DND-41 (cell line): ENCODE measurements at regions not wholly inside any gene's neighbourhood (a gene's known extent, or its start where the extent isn't known, plus 50 kb on each side); places are given as distances from the start of the nearest gene placed in this dataset.

Experiments
- CTCF ChIP-seq: IDR thresholded peaks from 2 replicates; pipeline ENCODE4 v1.5.1; 2012; ENCODE audit warnings: borderline replicate concordance, low read length, moderate library complexity, mild to moderate bottlenecking; ENCODE audit not compliant: poor library complexity, severe bottlenecking; ENCODE audit errors: extremely low read depth
- EZH2 ChIP-seq: IDR thresholded peaks from 3 replicates; pipeline ENCODE4 v1.6.1; 2012; ENCODE audit warnings: borderline replicate concordance, low read depth, mild to moderate bottlenecking, moderate library complexity, low read length, inconsistent platforms; ENCODE audit not compliant: severe bottlenecking

GRCh38 chr16:25570131-25570530 lies 121.6 kb upstream of the HS3ST4 start:
- TF ChIP-seq CTCF (no peak), EZH2 (no peak)
